PC-9 (cell line): ENCODE measurements at regions not wholly inside any gene's neighbourhood (a gene's known extent, or its start where the extent isn't known, plus 50 kb on each side); places are given as distances from the start of the nearest gene placed in this dataset.

Source experiments
- BruUV-seq: library from RNA; stranded (reverse); fragments of 400-500 nt; replicated peaks from 2 replicates; lab custom pipeline; 2021; lab: Mats Ljungman, UMichigan
- CTCF ChIA-PET: fragments of 300-600 bp; sonication (Branson Sonifier 250); formaldehyde crosslinking; loops from one replicate; lab custom pipeline; 2022; ENCODE audit warnings: antibody characterized with exemption; lab: Charles Lee
- POLR2A ChIA-PET: fragments of 300-600 bp; sonication (Branson Sonifier 250); formaldehyde crosslinking; loops from one replicate; lab custom pipeline; 2022; ENCODE audit warnings: antibody characterized with exemption; ENCODE audit not compliant: unreplicated experiment; lab: Charles Lee
- DNase-seq, 2 experiments: peaks; one replicate each; pipeline versions ENCODE4 v3.0.0 to v3.0.0-alpha.2; 2015 to 2022; ENCODE audit warnings: mixed read lengths in 1 of 2
- H2AFZ ChIP-seq: fragments of 200-600 bp; sonication (generic); 2 replicates; pipeline ENCODE4 v1.8.1; 2017; ENCODE audit warnings: antibody characterized with exemption
- H3F3A ChIP-seq: fragments of 200-600 bp; sonication (generic); 2 replicates; pipeline ENCODE4 v1.8.1; 2017; ENCODE audit warnings: antibody characterized with exemption, mild to moderate bottlenecking, low read depth; ENCODE audit not compliant: insufficient read depth
- H3K27ac ChIP-seq: fragments of 200-600 bp; sonication (generic); 2 replicates; pipeline ENCODE4 v1.6.1; 2016; ENCODE audit warnings: mixed run types
- H3K27me3 ChIP-seq: fragments of 200-600 bp; sonication (generic); 2 replicates; pipeline ENCODE4 v1.6.1; 2016; ENCODE audit warnings: low read depth, mixed run types; ENCODE audit not compliant: insufficient read depth
- H3K36me3 ChIP-seq: fragments of 200-600 bp; sonication (generic); 2 replicates; pipeline ENCODE4 v1.6.1; 2016; ENCODE audit warnings: low read depth, mixed run types
- H3K4me1 ChIP-seq: fragments of 200-600 bp; sonication (generic); replicated peaks from 2 replicates; pipeline ENCODE4 v1.6.1; 2016; ENCODE audit warnings: mixed run types; ENCODE audit not compliant: insufficient read depth
- H3K4me2 ChIP-seq: fragments of 200-600 bp; sonication (generic); 2 replicates; pipeline ENCODE4 v1.6.1; 2017; ENCODE audit warnings: mixed run types
- H3K4me3 ChIP-seq: fragments of 200-600 bp; sonication (generic); 2 replicates; pipeline ENCODE4 v1.6.1; 2016; ENCODE audit warnings: mixed run types
- H3K79me2 ChIP-seq: fragments of 200-600 bp; sonication (generic); 2 replicates; pipeline ENCODE4 v1.6.1; 2017; ENCODE audit warnings: low read depth, mixed run types
- H3K9me2 ChIP-seq: fragments of 200-600 bp; sonication (generic); 2 replicates; pipeline ENCODE4 v1.8.1; 2017; ENCODE audit warnings: mild to moderate bottlenecking; ENCODE audit not compliant: insufficient read depth
- H3K9me3 ChIP-seq: fragments of 200-600 bp; sonication (generic); 2 replicates; pipeline ENCODE4 v1.8.1; 2016; ENCODE audit warnings: low read depth; ENCODE audit not compliant: insufficient read depth
- H4K20me1 ChIP-seq: fragments of 200-600 bp; sonication (generic); 2 replicates; pipeline ENCODE4 v1.8.1; 2017; ENCODE audit not compliant: insufficient read depth
- CTCF ChIP-seq: fragments of 200-600 bp; sonication (generic); conservative IDR thresholded peaks from 2 replicates; pipeline ENCODE4 v1.6.1; 2017; ENCODE audit warnings: mixed run types, antibody characterized with exemption, mild to moderate bottlenecking, moderate library complexity
- EZH2 ChIP-seq: fragments of 200-600 bp; sonication (generic); IDR thresholded peaks from 2 replicates; pipeline ENCODE4 v1.8.0; 2017; ENCODE audit warnings: antibody characterized with exemption, low read depth
- intact Hi-C: fragments of 100-400 bp; cut with micrococcal nuclease; formaldehyde crosslinking; loops from one replicate; pipeline ENCODE4 v1.10.0; 2022; ENCODE audit not compliant: unreplicated experiment

DNA sequence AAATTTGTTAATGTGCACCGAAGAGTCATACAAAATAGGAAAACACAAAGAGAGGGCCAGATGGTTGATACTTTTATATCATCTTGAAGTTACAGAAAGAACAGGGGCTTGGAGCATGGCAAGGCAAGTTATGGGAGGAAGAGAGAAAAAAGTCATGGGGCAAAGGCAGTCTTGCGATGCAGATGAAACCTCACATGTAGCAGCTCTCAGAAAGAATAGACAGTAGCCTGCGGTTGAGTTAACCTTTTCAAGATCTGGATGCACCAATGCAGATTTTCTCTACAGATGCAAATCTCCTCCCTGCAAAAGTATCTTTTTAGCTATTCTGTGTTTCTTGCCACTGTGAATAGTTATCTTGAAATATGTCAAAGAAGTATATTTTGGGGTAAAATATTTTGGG is 243.9 kb downstream of the TMEM167A start:
- BruUV-seq, result no TSS peak
- H3K79me2 ChIP-seq, result no peaks in the 10 kb centered on the region

DNA sequence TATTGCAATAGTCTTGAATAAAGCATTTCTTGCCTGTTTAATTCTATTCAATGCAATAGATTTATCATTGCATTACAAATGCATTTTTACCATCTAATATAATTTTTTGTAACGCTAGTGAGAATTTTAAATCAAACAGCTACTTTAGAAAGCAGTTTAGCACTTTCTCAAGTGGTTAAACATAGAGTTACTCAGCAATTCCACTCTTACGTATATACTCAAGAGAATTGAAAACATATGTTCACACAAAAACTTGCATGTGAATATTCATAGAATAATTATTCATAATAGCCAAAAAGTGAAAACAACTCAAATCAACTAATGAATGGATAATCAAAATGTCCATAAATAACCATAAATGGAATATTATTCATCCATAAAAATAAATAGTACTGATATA is 244.7 kb downstream of the TMEM167A start:
- no peaks in the 10 kb centered on the region for H3K79me2 ChIP-seq
- CTCF ChIA-PET, result no interaction called here

More for the DNA sequence above, 243.9 kb downstream of the TMEM167A start:
- no peaks in the 10 kb centered on the region for H3K4me1 ChIP-seq
- TF ChIP-seq EZH2, result no peak
- no peak for TF ChIP-seq CTCF
- no peak overlapping the region for H3K4me2 ChIP-seq
- no peak overlapping the region for H3K4me3 ChIP-seq
- no peaks in the 10 kb centered on the region for H3F3A ChIP-seq
- CTCF ChIA-PET, result no interaction called here
- H3K9me2 ChIP-seq, result no peaks in the 10 kb centered on the region
- intact Hi-C loops, result no loop called here
- no peak overlapping the region for H2AFZ ChIP-seq
- no peak overlapping the region for H3K27ac ChIP-seq
- H3K27me3 ChIP-seq, result no peaks in the 10 kb centered on the region
- no peak for DNase-seq
- POLR2A ChIA-PET, result no interaction called here
- H4K20me1 ChIP-seq, result no peaks in the 10 kb centered on the region
- H3K9me3 ChIP-seq, result no peaks in the 10 kb centered on the region
- H3K36me3 ChIP-seq, result no peaks in the 10 kb centered on the region

DNA sequence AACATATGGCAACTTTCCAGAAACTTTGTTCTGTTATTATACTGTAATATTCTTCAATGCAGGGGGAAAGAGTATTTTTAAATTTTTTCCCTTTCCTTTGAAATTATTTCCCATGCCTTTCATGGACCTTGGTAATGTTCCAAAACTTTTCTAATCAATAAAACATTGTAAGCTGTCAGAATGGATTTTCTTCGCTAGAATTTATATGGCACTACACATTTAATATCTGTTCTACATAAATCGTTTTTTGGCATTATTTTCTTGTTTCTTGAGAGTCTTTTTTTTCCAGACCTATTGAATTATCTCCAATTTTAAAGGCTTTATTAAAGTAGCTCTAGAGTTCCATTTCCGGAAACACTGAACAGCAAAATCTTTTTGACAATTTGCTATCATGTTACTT is 249.0 kb downstream of the TMEM167A start:
- Histone ChIP-seq H3F3A (no peaks in the 10 kb centered on the region), H3K9me3 (no peaks in the 10 kb centered on the region; the same call in 1 of the 2 replicates), H3K9me2 (no peaks in the 10 kb centered on the region), H2AFZ (no peak overlapping the region), H3K36me3 (no peaks in the 10 kb centered on the region), H3K27me3 (no peaks in the 10 kb centered on the region), H4K20me1 (no peaks in the 10 kb centered on the region), H3K4me2 (no peak overlapping the region), H3K27ac (no peak overlapping the region), H3K4me3 (no peak overlapping the region), H3K4me1 (no peaks in the 10 kb centered on the region), H3K79me2 (no peaks in the 10 kb centered on the region)
- BruUV-seq, result no TSS peak
- ChIA-PET POLR2A (interaction anchor here (0.6 kb wide), 2 partner anchors 250 to 766 kb away, joined by 6 to 8 read pairs; no protein-coding TSS in a partner anchor), CTCF (no interaction called here)
- no peak for TF ChIP-seq EZH2
- no peak for TF ChIP-seq CTCF
- intact Hi-C loops, result no loop called here
- no peak for DNase-seq

More for the DNA sequence above, 244.7 kb downstream of the TMEM167A start:
- intact Hi-C loops, result no loop called here
- POLR2A ChIA-PET, result no interaction called here
- no peaks in the 10 kb centered on the region for H4K20me1 ChIP-seq
- no peaks in the 10 kb centered on the region for H3F3A ChIP-seq
- no peak overlapping the region for H3K4me3 ChIP-seq
- H3K27ac ChIP-seq, result no peak overlapping the region
- no TSS peak for BruUV-seq
- no peaks in the 10 kb centered on the region for H3K4me1 ChIP-seq
- no peak for DNase-seq
- H3K27me3 ChIP-seq, result no peaks in the 10 kb centered on the region
- H3K9me3 ChIP-seq, result no peaks in the 10 kb centered on the region
- no peak overlapping the region for H2AFZ ChIP-seq
- H3K9me2 ChIP-seq, result no peaks in the 10 kb centered on the region
- no peak overlapping the region for H3K4me2 ChIP-seq
- TF ChIP-seq EZH2 (no peak), CTCF (no peak)
- H3K36me3 ChIP-seq, result no peaks in the 10 kb centered on the region
